ENCODE measurements at regions not wholly inside any gene's neighbourhood (a gene's known extent, or its start where the extent isn't known, plus 50 kb on each side); places are given as distances from the start of the nearest gene placed in this dataset.
"Not testable (repeated sequence)": the region's sequence is repeated elsewhere in the genome, so short reads cannot be mapped to it uniquely, and the experiment has no call there.

DNA sequence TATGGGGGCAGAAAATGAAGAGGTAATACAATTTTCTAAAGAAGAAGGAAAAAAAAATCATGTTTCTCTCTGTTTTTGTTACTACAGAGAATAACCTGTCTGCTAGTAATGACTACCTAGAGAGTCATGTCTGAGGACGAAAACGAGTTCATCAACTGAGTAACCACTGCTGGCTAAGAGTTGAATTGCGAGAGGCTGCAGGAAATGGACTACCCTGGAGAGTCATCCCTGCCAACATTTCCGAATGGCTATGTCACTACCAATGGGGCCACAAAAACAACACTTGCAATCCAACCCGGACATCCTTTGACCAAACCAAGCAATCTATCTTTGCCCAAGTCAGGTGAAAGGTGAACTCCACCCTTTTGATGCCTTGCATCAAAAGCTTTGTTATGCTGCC is 120.6 kb downstream of the FCRL5 start:
- Mint-ChIP-seq H3K36me3 (no peaks in the 10 kb centered on the region), H3K27me3 (peaks cover 9% of the 10 kb centered on the region), H3K4me1 (ENCODE audit: unreplicated experiment) (no peaks in the 10 kb centered on the region), H3K9me3 (no peaks in the 10 kb centered on the region), H3K27ac (no peak overlapping the region), H3K4me3 (no peak overlapping the region)
- DNase-seq (ENCODE audit: extremely low spot score, unreplicated experiment) = no peak
- TF ChIP-seq, protein P1, sequence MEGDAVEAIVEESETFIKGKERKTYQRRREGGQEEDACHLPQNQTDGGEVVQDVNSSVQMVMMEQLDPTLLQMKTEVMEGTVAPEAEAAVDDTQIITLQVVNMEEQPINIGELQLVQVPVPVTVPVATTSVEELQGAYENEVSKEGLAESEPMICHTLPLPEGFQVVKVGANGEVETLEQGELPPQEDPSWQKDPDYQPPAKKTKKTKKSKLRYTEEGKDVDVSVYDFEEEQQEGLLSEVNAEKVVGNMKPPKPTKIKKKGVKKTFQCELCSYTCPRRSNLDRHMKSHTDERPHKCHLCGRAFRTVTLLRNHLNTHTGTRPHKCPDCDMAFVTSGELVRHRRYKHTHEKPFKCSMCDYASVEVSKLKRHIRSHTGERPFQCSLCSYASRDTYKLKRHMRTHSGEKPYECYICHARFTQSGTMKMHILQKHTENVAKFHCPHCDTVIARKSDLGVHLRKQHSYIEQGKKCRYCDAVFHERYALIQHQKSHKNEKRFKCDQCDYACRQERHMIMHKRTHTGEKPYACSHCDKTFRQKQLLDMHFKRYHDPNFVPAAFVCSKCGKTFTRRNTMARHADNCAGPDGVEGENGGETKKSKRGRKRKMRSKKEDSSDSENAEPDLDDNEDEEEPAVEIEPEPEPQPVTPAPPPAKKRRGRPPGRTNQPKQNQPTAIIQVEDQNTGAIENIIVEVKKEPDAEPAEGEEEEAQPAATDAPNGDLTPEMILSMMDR (conservative IDR thresholded peaks at IDR 0.05) = no peak

DNA sequence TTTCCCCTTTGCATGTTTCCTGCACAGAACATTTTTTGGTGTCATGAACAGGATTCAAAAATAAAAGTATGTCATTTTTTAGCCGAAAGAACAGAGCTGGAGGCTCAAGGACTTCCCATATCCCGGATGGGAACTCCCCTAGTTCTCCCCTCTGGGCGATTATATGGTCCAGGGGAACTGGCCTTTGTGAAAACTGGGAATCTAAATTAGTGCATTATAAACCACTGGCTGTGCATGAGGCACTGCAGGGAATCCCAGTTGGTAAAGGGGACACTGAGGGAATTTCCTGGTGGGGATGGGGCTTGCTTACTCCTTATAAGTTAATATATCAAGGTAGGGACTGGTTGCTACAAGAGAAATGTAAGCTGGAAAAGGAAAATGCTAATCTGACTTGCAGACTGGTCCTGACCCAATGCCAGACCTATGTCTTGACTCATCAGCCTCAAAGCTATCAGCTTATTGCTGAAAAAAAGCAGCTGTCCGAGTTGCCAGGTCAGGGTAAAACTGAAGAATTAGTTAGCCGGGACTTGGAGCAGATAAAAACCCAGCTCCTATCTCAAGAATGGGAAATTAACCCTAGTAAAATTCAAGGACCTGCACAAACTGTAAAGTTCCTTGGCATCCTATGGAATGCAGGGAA is 122.6 kb downstream of the FCRL5 start:
- Mint-ChIP-seq H3K4me3 (no peak overlapping the region), H3K27ac (no peak overlapping the region), H3K36me3 (no peaks in the 10 kb centered on the region), H3K27me3 (peaks cover 7% of the 10 kb centered on the region), H3K4me1 (ENCODE audit: unreplicated experiment) (no peaks in the 10 kb centered on the region), H3K9me3 (no peaks in the 10 kb centered on the region)
- TF ChIP-seq, protein P1 (conservative IDR thresholded peaks at IDR 0.05) = no peak
- DNase-seq (ENCODE audit: extremely low spot score, unreplicated experiment) = no peak

DNA sequence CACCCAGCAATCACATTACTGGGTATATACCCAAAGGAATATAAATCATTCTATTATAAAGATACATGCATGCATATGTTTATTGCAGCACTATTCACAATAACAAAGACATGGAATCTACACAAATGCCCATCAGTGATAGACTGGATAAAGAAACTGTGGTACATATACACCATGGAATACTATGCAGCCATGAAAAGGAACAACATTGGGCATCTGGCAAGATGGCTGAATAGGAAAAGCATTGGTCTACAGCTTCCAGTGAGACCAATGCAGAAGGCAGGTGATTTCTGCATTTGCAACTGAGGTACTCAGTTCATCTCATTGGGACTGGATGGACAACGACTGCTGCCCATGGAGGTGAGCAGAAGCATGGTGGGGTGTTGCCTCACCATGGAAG is 128.6 kb downstream of the FCRL5 start:
- not testable (repeated sequence) for H3K4me1 Mint-ChIP-seq (ENCODE audit: unreplicated experiment); H3K4me3 Mint-ChIP-seq; H3K27me3 Mint-ChIP-seq; H3K9me3 Mint-ChIP-seq; H3K27ac Mint-ChIP-seq; H3K36me3 Mint-ChIP-seq; DNase-seq (ENCODE audit: extremely low spot score, unreplicated experiment)

DNA sequence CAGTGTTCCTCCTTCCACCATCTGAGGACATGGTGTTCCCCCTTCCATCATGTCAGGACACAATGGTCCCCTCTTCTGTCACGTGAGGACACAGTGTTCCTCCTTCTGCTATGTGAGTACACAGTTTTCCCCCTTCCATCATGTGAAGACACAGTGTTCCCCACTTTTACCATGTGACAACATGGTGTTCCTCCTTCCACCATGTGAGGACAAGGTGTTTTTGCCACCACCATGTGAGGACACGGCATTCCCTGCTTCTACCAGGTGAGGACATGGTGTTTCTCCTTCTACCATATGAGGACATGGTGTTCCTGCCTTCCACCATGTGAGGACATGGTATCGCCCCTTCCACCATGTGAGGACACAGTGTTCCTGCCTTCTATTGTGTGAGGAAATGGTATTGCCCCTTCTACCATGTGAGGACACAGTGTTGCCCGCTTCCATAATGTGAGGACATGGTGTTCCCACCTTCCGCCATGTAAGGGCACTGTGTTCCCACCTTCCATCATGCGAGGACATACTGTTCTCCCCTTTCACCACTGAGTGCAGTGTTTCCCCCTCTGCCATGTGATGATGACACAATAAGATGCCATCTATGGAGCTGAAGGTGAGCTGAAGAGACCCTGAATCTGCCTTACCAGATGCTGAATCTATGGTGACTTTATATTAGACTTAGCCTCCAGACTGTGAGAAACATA is 132.3 kb downstream of the FCRL5 start:
- Mint-ChIP-seq H3K27ac (no peak overlapping the region), H3K4me3 (no peak overlapping the region), H3K9me3 (no peaks in the 10 kb centered on the region), H3K36me3 (no peaks in the 10 kb centered on the region), H3K27me3 (peaks cover 7% of the 10 kb centered on the region), H3K4me1 (ENCODE audit: unreplicated experiment) (no peaks in the 10 kb centered on the region)
- DNase-seq (ENCODE audit: extremely low spot score, unreplicated experiment) = no peak
- TF ChIP-seq, protein P1 (conservative IDR thresholded peaks at IDR 0.05) = no peak

DNA sequence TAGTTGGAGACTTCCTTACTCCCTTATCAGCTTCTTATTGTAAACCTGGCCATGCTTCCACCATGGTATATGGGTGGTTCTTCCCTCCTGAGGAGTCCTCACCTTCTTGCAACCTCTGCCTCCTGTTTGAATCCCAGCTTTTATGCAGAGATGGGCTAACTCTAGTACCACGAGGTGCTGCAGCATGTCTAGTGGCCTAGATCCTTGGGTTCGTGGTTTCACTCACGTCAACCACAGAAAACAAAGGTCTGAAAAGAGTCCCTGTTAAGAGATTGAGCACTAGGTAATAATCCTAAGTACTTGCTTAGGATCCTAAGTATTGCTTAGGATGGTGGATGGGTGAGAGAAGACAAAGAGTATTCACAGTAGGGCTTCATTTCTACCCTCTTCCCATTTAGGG is 133.7 kb downstream of the FCRL5 start:
- TF ChIP-seq, protein P1 (conservative IDR thresholded peaks at IDR 0.05) = no peak
- Mint-ChIP-seq H3K36me3 (no peaks in the 10 kb centered on the region), H3K4me1 (ENCODE audit: unreplicated experiment) (no peaks in the 10 kb centered on the region), H3K9me3 (no peaks in the 10 kb centered on the region), H3K4me3 (no peak overlapping the region), H3K27ac (no peak overlapping the region), H3K27me3 (peaks cover 7% of the 10 kb centered on the region)
- no peak for DNase-seq (ENCODE audit: extremely low spot score, unreplicated experiment)

DNA sequence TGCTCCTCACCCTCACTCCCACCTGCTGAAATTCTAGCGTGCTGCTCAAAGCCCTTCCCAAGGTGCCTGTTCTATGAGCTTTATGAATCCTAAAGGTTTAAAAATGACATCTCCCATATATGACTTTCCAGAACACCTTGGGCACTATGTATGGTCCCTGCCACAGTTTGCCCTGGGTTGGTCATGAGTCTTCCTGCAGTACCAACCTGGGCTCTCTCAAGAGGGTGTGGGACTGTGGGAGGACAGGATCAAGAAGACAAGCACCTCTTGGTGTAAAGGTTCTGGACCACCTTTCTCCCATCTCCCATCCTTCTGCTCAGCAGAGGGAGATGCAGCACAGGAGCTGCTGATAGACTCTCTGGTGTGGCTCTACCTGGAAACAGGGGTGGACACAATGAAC is 134.1 kb downstream of the FCRL5 start:
- peaks cover 7% of the 10 kb centered on the region for H3K27me3 Mint-ChIP-seq
- H3K36me3 Mint-ChIP-seq = no peaks in the 10 kb centered on the region
- no peak overlapping the region for H3K27ac Mint-ChIP-seq
- no peak for DNase-seq (ENCODE audit: extremely low spot score, unreplicated experiment)
- H3K4me3 Mint-ChIP-seq = no peak overlapping the region
- H3K9me3 Mint-ChIP-seq = no peaks in the 10 kb centered on the region
- TF ChIP-seq, protein P1 (conservative IDR thresholded peaks at IDR 0.05) = no peak
- H3K4me1 Mint-ChIP-seq (ENCODE audit: unreplicated experiment) = no peaks in the 10 kb centered on the region
